Esophagus muscularis mucosa (tissue), 4 donors: ENCODE measurements at regions not wholly inside any gene's neighbourhood (a gene's known extent, or its start where the extent isn't known, plus 50 kb on each side); places are given as distances from the start of the nearest gene placed in this dataset.

Experiments
- EP300 ChIP-seq: sonication (generic); formaldehyde crosslinking; IDR thresholded peaks from one replicate; pipeline ENCODE4 v1.6.1; 2017; ENCODE audit warnings: antibody characterized with exemption
- POLR2A ChIP-seq: fragments of 450-650 bp; IDR thresholded peaks from one replicate; pipeline ENCODE4 v1.6.1; 2017; ENCODE audit warnings: antibody characterized with exemption, moderate library complexity, mild to moderate bottlenecking, low read depth
- POLR2AphosphoS5 ChIP-seq, 2 donors: sonication (generic); formaldehyde crosslinking; IDR thresholded peaks; one replicate each; pipeline ENCODE4 v1.6.1; 2017; ENCODE audit warnings: antibody characterized with exemption in 2 of 2
- TF ChIP-seq, protein P1 (sequence below), 3 experiments: fragments of 200-600 bp in 2 of 3; fragments of 450-650 bp in 1 of 3; sonication (generic) in 2 of 3; IDR thresholded peaks; one replicate each; pipeline ENCODE4 v1.5.1; 2017 to 2019; ENCODE audit warnings: antibody characterized with exemption in 3 of 3, mild to moderate bottlenecking in 2 of 3, moderate library complexity in 1 of 3

DNA sequence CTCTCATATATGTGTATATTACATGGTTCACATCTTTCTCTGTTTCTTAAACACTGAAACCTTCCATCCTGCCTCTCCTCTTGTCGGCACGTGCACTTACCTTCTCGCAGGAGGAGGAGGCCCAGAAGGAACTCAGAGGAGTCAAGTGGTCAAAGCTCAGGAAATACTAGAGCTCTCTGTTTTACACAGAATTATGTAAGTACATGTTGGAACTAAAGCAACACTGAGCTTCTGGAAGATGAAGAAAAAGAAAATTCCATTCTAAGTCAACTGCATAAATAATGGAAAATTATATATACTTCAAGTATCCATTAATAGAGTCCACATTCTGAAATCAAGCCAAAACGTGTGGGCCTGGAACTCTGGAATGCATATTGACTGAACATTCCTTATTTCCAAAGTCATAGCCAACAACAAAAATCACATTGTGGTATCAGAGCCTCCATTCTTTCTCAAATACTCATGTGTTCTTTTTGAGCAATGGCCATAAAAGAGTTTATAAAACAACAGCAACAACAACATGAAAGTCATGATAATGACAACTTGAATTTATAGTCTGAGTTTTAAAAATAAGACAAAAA is 121.5 kb upstream of the RAI14 start:
- TF ChIP-seq, protein P1, sequence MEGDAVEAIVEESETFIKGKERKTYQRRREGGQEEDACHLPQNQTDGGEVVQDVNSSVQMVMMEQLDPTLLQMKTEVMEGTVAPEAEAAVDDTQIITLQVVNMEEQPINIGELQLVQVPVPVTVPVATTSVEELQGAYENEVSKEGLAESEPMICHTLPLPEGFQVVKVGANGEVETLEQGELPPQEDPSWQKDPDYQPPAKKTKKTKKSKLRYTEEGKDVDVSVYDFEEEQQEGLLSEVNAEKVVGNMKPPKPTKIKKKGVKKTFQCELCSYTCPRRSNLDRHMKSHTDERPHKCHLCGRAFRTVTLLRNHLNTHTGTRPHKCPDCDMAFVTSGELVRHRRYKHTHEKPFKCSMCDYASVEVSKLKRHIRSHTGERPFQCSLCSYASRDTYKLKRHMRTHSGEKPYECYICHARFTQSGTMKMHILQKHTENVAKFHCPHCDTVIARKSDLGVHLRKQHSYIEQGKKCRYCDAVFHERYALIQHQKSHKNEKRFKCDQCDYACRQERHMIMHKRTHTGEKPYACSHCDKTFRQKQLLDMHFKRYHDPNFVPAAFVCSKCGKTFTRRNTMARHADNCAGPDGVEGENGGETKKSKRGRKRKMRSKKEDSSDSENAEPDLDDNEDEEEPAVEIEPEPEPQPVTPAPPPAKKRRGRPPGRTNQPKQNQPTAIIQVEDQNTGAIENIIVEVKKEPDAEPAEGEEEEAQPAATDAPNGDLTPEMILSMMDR (IDR thresholded peaks at IDR 0.05) = no peak
- no peak for TF ChIP-seq POLR2A
- TF ChIP-seq POLR2AphosphoS5 (IDR thresholded peaks at IDR 0.05) = no peak
- TF ChIP-seq EP300 = no peak
